ENCODE measurements at regions not wholly inside any gene's neighbourhood (a gene's known extent, or its start where the extent isn't known, plus 50 kb on each side); places are given as distances from the start of the nearest gene placed in this dataset.

- DNase-seq (ENCODE audit: low read depth in 2 of 3, low spot score in 2 of 3) = no peak
These were observed 172.3 kb downstream of the ARL6IP6 start for GRCh38 chr2:152890736-152891135.

GRCh38 chr2:152883951-152884487, 165.6 kb downstream of the ARL6IP6 start:
- DNase-seq (ENCODE audit: low read depth in 2 of 3, low spot score in 2 of 3) = no peak

GRCh38 chr2:152881527-152881926, 163.1 kb downstream of the ARL6IP6 start:
- DNase-seq (ENCODE audit: low read depth in 2 of 3, low spot score in 2 of 3) = no peak

- DNase-seq (ENCODE audit: low read depth in 2 of 3, low spot score in 2 of 3) = no peak
These were observed 160.9 kb downstream of the ARL6IP6 start for GRCh38 chr2:152879275-152879674.

DNA sequence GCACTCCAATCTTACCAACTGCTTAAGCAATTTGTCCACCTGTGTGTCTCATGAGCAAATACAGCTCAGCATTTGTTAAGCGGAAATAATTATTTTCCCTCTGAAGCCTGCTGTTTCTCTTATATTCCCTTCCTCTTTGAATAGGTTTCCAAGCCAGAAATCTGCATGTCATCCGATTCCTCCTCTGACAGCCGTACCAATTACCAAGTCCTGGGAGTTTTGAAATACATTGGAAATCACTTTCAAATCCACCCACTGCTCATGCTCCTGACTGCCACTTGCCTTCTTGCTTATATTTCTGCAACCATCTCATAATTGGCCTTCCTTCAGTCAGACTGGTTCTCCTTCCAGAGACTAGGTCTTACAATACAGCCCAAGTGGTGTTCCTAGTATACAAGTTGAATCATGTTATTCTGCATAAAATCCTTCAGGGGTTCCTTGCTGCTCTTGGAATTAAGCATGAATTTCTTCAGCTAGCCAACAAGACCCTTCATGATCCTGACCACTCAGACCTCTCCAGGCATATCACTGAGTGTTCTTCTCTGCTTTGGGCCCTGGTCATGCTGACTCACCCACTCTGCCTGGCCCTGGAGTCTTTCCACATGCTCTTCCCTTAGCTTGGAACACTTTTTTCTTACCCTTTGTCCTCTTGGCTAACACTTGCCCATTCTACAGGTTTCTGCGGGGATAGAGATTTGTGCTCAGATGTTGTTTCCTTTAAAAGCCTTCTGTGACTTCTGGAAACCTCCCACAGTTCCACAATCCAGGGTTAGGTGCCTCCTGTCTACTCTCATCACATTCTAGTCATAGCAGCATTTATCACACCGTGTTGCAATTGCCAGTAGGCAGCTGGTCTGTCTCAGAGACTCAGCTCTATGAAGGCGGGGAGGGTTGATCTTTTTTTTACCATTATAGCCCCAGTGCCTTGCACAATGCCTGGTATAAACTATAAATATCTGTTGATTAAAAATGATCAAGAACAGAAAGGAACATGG, 157.6 kb downstream of the ARL6IP6 start:
- no peak for DNase-seq (ENCODE audit: low read depth in 2 of 3, low spot score in 2 of 3)

DNA sequence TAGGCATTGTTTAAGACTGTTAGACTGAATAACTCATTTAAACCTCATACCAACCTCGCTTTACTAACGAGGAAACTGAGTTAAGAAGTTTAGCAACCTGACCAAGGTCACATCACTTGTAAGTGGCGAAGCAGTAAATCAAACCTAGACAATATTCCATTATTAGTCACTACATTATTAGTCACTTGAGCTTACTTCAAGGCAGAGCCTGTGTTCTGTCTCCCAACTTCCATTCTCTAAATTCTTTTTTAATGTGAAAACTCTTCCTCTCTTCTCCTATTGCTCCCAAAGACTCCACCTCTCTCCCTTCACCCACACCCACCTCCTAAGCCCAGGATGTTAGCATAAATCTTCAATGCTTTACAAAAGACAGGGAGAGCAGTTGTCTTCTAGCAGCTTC, 156.5 kb downstream of the ARL6IP6 start:
- DNase-seq (ENCODE audit: low read depth in 2 of 3, low spot score in 2 of 3) = no peak

GRCh38 chr2:152870239-152870638, 151.8 kb downstream of the ARL6IP6 start:
- DNase-seq (ENCODE audit: low read depth in 2 of 3, low spot score in 2 of 3) = no peak

DNA sequence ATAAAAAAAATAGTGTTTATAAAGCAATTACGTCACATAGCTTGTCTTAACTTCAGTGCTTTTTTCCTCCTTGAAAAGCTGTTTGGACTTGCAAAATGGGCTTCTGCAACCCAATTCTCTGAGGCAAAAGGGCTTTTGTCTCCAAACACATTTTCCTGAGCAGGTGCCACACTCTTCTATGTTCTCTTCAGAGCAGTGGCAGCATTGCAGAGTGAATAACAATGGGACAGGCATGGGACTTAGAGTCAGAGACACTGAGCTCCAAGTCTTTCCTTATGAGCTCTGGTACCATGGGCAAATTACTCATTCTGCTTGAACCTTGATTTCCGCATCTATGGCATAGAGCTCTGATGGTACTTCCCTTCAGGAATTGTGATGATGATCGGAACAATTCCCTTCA, 149.0 kb downstream of the ARL6IP6 start:
- no peak for DNase-seq (ENCODE audit: low read depth in 2 of 3, low spot score in 2 of 3)

GRCh38 chr2:152864601-152865149, 146.3 kb downstream of the ARL6IP6 start:
- DNase-seq (ENCODE audit: low read depth in 2 of 3, low spot score in 2 of 3) = no peak

DNA sequence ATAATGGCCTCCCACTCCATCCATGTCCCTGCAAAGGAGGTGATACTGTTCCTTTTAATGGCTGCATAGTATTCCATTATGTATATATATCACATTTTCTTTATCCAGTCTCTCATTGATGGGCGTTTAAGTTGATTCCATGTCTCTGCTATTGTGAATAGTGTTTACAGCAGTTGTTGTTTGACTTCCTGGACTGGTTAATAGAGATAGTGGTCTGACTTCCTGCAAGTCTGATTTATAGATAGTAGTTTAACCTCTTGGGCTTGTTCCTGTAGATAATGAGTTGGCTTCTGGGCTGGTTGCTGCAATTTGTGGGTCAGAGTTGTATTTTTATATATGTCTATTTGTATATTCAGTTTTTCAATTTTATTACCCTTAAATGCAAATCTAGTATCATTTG, 145.4 kb downstream of the ARL6IP6 start:
- no peak for DNase-seq (ENCODE audit: low read depth in 2 of 3, low spot score in 2 of 3)

DNA sequence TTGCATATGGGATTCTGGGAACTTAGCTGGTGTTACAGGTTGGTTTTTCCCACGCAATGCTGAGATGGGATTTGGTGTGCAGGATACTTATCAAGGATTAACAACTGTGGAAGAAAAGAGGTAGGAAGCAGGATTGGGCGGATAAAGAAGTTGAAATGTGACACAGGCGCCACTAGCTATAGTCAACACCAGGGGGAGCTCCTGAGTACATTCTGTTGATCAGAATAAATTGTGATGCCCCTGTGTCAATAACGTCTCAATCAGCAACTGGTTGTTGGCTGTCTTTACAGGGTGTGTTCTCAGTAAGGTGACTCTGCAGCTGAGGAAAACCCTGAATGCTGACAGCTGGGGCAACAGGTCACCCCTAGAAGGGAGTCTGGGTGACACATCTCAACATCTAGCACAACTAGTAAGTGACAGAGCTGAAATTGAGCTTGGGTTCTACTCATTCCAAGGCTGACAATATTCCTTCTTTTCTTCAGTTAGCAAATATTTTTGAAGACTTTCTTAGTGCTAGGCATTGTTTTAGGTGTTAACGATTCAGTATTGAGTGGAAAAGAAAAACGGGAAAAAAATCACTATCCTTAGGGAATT, 143.0 kb downstream of the ARL6IP6 start:
- DNase-seq (ENCODE audit: low read depth in 2 of 3, low spot score in 2 of 3) = peak in 1 of 3 donors; percentile 25

DNA sequence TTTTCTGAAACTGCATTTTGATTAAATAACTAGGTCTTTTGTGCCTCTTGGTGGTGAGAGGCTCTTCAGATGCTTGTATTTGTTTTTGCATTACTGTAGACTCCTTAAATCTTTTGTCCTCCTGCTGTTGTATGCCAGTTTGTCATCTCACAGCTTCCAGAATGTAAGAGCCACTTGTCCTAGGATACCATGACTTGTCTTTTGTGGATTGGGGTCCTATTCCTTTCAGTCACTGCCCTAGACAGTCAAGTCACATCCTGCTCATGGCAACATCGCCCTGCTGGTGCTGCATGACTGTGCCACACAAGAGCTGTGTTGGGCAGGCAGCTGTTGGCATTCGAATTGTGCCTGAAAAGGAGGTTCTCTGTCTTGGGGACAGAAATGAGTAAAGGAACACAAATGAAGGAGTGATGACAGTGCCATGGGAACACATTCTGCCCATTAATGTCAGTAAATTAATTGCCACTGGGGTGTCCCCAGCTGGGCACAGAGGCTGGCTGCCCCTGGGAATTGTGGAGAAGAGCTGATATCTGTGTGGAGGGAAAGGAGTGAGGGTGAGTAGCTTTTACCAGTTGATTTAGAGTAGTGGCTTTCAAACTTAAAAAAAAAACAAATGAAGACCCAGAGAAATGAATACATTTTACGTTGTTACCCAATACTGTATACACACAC, 140.3 kb downstream of the ARL6IP6 start:
- no peak for DNase-seq (ENCODE audit: low read depth in 2 of 3, low spot score in 2 of 3)

DNA sequence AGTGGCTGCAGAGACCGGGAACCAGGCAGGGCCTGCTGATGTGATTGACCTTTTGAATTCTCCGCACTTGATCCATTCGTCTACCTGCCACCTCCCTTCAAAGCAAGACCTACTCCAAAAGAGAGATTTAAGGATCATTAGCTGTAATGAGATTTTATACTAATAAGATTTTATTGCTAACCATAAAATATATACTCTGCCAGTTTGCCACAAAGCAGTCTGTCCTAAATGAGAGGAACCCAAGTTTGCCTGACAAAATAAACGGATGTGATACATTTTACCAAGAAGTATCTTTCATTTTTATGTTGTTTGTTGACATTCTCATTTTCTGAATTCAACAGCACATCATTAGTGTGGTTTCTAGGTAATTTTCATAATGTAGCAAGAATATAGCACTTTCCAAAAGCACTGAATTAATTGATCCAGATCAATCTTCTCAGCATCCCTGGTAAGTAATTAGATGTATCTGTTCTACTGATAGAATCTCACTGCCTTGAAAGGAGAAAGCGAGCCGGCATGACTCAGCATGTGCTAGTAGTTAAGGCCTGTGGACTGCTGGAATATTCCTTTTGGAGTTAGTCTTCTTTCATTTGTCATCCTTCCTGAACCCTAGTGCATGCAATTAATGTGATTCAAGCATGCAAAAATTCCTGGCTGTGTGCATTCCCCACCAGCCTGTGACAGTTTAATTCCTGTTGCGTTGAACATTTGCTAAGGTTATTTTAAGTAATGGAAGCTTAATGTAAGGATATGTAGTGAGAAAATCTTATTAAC, 128.5 kb downstream of the ARL6IP6 start:
- no peak for DNase-seq (ENCODE audit: low read depth in 2 of 3, low spot score in 2 of 3)

DNA sequence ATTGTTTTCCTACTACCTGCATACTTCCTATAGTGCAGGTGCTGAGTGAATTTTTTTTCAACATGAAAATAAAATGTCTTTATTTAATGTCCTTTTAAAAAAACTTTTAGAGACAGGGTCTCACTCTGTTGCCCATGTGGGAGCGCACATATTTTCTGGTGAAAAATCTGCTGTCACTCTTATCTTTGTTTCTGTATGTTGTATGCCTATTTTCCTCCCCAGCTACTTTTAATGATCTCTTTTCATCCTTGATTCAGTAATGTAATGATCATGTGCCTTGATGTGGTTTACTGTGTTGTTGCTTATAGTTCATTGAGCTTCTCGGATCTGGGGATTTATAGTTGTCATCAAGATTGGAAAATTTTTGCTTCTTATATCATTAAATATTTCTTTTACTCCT, 117.3 kb downstream of the ARL6IP6 start:
- DNase-seq (ENCODE audit: low read depth in 2 of 3, low spot score in 2 of 3) = no peak

- DNase-seq (ENCODE audit: low read depth in 2 of 3, low spot score in 2 of 3) = no peak
These were observed 109.5 kb downstream of the ARL6IP6 start for GRCh38 chr2:152827944-152828343.

DNA sequence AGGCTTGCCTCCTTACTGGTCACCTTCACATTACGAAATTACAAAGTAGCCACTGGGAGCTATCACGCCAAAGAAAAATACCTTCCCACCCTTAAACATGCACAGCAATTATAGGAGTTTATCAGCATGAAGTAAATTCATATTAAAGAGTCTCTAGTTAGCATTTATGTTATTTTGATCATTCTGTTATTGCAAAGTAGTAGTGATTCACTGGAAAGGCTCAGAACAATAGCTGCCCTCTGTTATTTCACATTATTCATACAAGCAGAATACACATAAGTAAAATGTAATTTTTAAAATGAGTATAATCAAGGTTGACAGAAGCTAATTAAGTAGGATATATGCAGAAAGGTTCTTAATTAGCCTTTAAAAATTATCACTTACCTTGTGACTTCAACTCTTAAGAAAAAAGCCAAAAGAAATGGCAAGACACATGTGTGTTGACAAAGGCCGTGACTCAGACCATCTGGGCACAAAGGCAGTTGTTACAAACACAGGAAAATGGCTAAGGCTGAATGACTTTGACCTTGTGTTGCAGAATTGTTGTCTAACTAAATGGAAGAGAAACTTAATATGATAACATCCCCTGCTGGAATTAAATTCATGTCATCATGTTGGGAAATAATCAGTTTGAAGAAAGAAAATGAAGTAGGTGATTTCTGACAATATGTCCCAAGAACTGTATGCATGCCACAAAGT, 108.3 kb downstream of the ARL6IP6 start:
- DNase-seq (ENCODE audit: low read depth in 2 of 3, low spot score in 2 of 3) = no peak

- no peak for DNase-seq (ENCODE audit: low read depth in 2 of 3, low spot score in 2 of 3)
These were observed 107.4 kb downstream of the ARL6IP6 start for GRCh38 chr2:152825834-152826233.

GRCh38 chr2:152823905-152824304, 105.5 kb downstream of the ARL6IP6 start:
- DNase-seq (ENCODE audit: low read depth in 2 of 3, low spot score in 2 of 3) = no peak

DNA sequence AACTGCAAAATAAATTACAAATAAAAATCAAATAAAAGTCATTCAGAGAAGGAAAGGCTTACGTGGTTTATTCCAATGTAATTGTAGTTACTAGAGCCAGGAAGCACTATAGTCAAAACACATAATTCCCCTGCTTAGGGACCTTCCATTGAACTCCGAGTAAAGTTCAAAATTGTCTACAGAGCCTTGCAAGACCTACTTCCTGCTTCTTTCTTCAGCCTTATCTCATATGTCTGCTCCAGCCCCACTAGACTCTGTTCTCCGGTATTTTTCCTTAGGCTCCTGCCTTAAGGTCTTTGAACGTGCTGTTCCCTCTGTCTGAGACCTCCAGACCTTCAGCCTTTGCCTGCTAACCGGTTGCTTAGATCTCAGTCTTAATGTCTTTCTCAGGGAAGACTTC, 104.3 kb downstream of the ARL6IP6 start:
- no peak for DNase-seq (ENCODE audit: low read depth in 2 of 3, low spot score in 2 of 3)

GRCh38 chr2:152820048-152820447, 101.6 kb downstream of the ARL6IP6 start:
- no peak for DNase-seq (ENCODE audit: low read depth in 2 of 3, low spot score in 2 of 3)

Data from hematopoietic multipotent progenitor cell (in vitro differentiated cells).